ENCODE measurements at regions not wholly inside any gene's neighbourhood (a gene's known extent, or its start where the extent isn't known, plus 50 kb on each side); places are given as distances from the start of the nearest gene placed in this dataset.
A peak's percentile ranks its signal among the peaks of the same experiment; 100 is the strongest.

- H3K27me3 ChIP-seq (ENCODE audit: low read length) = no peaks in the 10 kb centered on the region
- TF ChIP-seq EZH2 (IDR thresholded peaks at IDR 0.05; ENCODE audit: low read length, unreplicated experiment) = no peak
- no peak for TF ChIP-seq CTCF (conservative IDR thresholded peaks at IDR 0.05; ENCODE audit: low read depth, low read length)
- TF ChIP-seq EZH2phosphoT487 (IDR thresholded peaks at IDR 0.05; ENCODE audit: borderline replicate concordance, low read length) = no peak
- no peaks in the 10 kb centered on the region for H3K9me2 ChIP-seq (replicated peaks; ENCODE audit: low read length)
- H3K9ac ChIP-seq (ENCODE audit: low read length) = no peak overlapping the region
- no peak overlapping the region for H3K4me3 ChIP-seq (ENCODE audit: low read length)
- H3F3A ChIP-seq (ENCODE audit: low read length, unreplicated experiment) = peaks cover 4% of the 10 kb centered on the region
- peaks cover 64% of the 10 kb centered on the region for H3K4me1 ChIP-seq (ENCODE audit: insufficient read depth, low read length)
- H3K79me2 ChIP-seq (ENCODE audit: low read length) = no peaks in the 10 kb centered on the region
- ATAC-seq (no peak), DNase-seq (no peak)
- BruUV-seq (replicated peaks) = no TSS peak
- 0 out of 2 replicates have a peak overlapping the region, but pooled peaks have one; percentile 5 for H2AFZ ChIP-seq (ENCODE audit: low read length)
- H4K20me1 ChIP-seq (ENCODE audit: low read length) = no peaks in the 10 kb centered on the region
- ChIA-PET CTCF (no interaction called here), POLR2A (ENCODE audit: unreplicated experiment) (no interaction called here)
- no peak overlapping the region for H3K27ac ChIP-seq (ENCODE audit: low read length)
- H3K4me2 ChIP-seq (ENCODE audit: low read length) = no peak overlapping the region
- H3K9me3 ChIP-seq (ENCODE audit: low read length) = peaks cover 3% of the 10 kb centered on the region; the same call in 1 of the 2 replicates
- no peaks in the 10 kb centered on the region for H3K36me3 ChIP-seq (ENCODE audit: low read depth, low read length)
- intact Hi-C loops (cut with micrococcal nuclease) = no loop called here
Measured at GRCh38 chr5:6197427-6197826, 180.9 kb downstream of the MED10 start.

- TF ChIP-seq CTCF (conservative IDR thresholded peaks at IDR 0.05; ENCODE audit: low read depth, low read length) (no peak), EZH2 (IDR thresholded peaks at IDR 0.05; ENCODE audit: low read length, unreplicated experiment) (no peak), EZH2phosphoT487 (IDR thresholded peaks at IDR 0.05; ENCODE audit: borderline replicate concordance, low read length) (no peak)
- POLR2A ChIA-PET (ENCODE audit: unreplicated experiment) = no interaction called here
- CTCF ChIA-PET = no interaction called here
- no peak for ATAC-seq
- Histone ChIP-seq H3F3A (ENCODE audit: low read length, unreplicated experiment) (peaks cover 4% of the 10 kb centered on the region), H3K27ac (ENCODE audit: low read length) (peak overlapping the region; percentile 82), H3K9me3 (ENCODE audit: low read length) (peaks cover 3% of the 10 kb centered on the region; the same call in 1 of the 2 replicates), H3K79me2 (ENCODE audit: low read length) (no peaks in the 10 kb centered on the region), H3K4me2 (ENCODE audit: low read length) (peak overlapping the region; percentile 48), H3K4me3 (ENCODE audit: low read length) (no peak overlapping the region), H2AFZ (ENCODE audit: low read length) (peak overlapping the region; percentile 75), H3K9me2 (replicated peaks; ENCODE audit: low read length) (no peaks in the 10 kb centered on the region), H3K27me3 (ENCODE audit: low read length) (no peaks in the 10 kb centered on the region), H3K36me3 (ENCODE audit: low read depth, low read length) (no peaks in the 10 kb centered on the region), H3K9ac (ENCODE audit: low read length) (peak overlapping the region; percentile 17; the same call in 1 of the 2 replicates), H3K4me1 (ENCODE audit: insufficient read depth, low read length) (peaks cover 50% of the 10 kb centered on the region), H4K20me1 (ENCODE audit: low read length) (no peaks in the 10 kb centered on the region)
- peak; percentile 96 for DNase-seq
- intact Hi-C loops (cut with micrococcal nuclease) = no loop called here
- no TSS peak for BruUV-seq (replicated peaks)
Measured at GRCh38 chr5:6195711-6196358, 182.5 kb downstream of the MED10 start.

- Histone ChIP-seq H3K36me3 (ENCODE audit: low read depth, low read length) (no peaks in the 10 kb centered on the region), H3K9me3 (ENCODE audit: low read length) (peaks cover 2% of the 10 kb centered on the region; the same call in 1 of the 2 replicates), H3K79me2 (ENCODE audit: low read length) (no peaks in the 10 kb centered on the region), H3K27ac (ENCODE audit: low read length) (peak overlapping the region; percentile 82), H3F3A (ENCODE audit: low read length, unreplicated experiment) (peaks cover 4% of the 10 kb centered on the region), H3K9me2 (replicated peaks; ENCODE audit: low read length) (no peaks in the 10 kb centered on the region), H3K4me3 (ENCODE audit: low read length) (no peak overlapping the region), H3K4me2 (ENCODE audit: low read length) (peak overlapping the region; percentile 48), H2AFZ (ENCODE audit: low read length) (peak overlapping the region; percentile 75), H3K27me3 (ENCODE audit: low read length) (no peaks in the 10 kb centered on the region), H3K9ac (ENCODE audit: low read length) (peak overlapping the region; percentile 17), H4K20me1 (ENCODE audit: low read length) (no peaks in the 10 kb centered on the region), H3K4me1 (ENCODE audit: insufficient read depth, low read length) (peaks cover 50% of the 10 kb centered on the region)
- TF ChIP-seq CTCF (conservative IDR thresholded peaks at IDR 0.05; ENCODE audit: low read depth, low read length) (no peak), EZH2 (IDR thresholded peaks at IDR 0.05; ENCODE audit: low read length, unreplicated experiment) (no peak), EZH2phosphoT487 (IDR thresholded peaks at IDR 0.05; ENCODE audit: borderline replicate concordance, low read length) (no peak)
- ChIA-PET CTCF (no interaction called here), POLR2A (ENCODE audit: unreplicated experiment) (no interaction called here)
- no TSS peak for BruUV-seq (replicated peaks)
- intact Hi-C loops (cut with micrococcal nuclease) = no loop called here
- ATAC-seq (no peak), DNase-seq (no peak)
Measured at GRCh38 chr5:6194906-6195612, 183.3 kb downstream of the MED10 start.

Measured in PC-3 (cell line).